GM19023 (cell line): ENCODE measurements at regions not wholly inside any gene's neighbourhood (a gene's known extent, or its start where the extent isn't known, plus 50 kb on each side); places are given as distances from the start of the nearest gene placed in this dataset.
A peak's percentile ranks its signal among the peaks of the same experiment; 100 is the strongest.

Source experiments
- ATAC-seq: cut with Tn5 transposase; IDR thresholded peaks from one replicate; pipeline ENCODE4 v1.9.1; 2021; ENCODE audit warnings: mild to moderate bottlenecking, moderate library complexity; ENCODE audit not compliant: unreplicated experiment

DNA sequence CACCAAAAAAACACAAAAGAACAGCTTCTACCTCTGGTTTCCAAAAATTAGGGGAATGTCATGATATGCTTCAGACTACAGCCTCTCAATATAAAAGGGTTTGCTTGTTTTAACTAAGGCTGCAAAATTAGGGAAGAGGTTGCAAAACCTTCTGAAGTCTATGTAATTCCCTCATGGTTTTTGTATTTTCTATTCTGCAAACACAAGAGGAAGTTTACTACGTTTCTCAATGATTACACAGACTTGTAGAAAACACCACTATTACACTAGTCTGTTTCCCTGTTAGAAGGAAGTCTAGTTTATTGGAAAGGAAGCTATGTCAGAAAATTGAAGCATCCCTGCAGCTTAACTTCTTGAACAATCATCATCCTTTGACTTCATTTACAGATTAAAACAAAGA lies 229.7 kb upstream of the FMN2 start:
- ATAC-seq, result no peak

DNA sequence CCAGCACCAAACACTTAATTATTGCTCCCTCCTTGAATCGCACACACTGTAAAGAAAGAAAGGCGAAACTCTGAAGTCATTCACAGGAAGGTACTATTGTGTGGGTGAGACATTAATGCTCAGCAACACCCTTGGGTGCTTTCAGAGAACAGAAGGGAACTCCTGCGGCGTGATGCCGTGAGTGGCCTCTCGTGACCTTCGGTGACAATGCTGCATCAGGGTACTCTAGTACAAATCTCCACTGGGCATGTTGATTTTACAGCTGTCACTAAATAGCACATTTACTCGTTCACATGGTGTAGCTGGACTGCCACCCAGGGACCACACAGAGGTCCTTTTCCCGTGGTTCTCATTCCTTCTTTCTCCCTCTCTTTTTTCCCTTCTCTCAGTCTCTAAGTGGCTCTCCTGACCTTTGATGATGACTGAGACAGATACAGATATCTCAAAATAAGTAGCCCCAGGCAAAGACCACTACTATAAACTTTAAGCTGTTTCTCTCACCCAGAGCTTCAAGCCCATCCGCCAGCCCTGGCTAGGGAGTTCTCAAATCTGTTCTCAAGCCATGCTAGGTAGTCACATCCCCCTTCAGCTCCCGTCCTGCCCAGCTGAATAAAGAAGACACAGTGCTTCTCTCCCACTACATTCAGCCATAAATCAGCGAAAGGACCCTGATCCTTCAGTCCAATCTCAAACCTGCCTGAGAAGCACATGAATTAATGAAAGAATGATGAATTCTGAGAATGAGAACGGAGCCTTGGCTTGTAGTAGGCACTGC lies 223.4 kb upstream of the FMN2 start:
- no peak for ATAC-seq

GRCh38 chr1:239870194-239870593 lies 221.5 kb upstream of the FMN2 start:
- ATAC-seq, result no peak

DNA sequence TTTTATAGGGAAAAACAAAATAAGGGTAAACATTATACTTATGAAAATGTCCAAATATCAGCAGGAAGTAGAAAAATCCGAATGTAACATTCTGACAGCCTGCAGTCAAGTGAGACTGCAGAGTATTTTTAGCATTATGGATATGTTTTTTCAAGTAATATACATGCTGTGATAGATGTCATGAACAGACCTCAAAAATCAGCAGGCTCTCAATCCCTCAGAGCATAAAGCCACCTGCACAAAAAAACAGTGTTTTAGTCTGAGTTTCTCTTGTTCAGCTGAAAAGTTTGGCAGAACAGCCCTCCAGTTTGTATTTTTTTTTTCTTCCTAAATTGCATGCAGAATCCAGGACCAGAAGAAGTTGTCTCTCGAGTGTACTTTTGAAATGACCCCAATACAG lies 219.1 kb upstream of the FMN2 start:
- no peak for ATAC-seq

DNA sequence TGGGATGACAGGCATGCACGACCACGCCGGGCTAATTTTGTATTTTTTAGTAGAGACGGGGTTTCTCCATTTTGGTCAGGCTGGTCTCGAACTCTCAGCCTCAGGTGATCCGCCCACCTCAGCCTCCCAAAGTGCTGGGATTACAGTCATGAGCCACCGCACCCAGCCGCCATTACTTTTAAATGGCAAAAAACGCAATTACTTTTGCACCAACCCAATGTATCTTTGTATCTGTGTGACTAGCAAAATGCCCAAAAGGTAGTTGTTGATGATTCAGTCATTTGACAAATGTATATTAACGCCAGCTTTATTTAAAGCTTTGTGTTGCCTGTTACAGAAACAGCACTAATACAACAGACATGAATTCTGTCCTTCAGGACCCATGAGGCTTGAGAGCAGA lies 216.9 kb upstream of the FMN2 start:
- ATAC-seq, result no peak

- no peak for ATAC-seq
Measured at GRCh38 chr1:239879321-239880170, 212.1 kb upstream of the FMN2 start.

DNA sequence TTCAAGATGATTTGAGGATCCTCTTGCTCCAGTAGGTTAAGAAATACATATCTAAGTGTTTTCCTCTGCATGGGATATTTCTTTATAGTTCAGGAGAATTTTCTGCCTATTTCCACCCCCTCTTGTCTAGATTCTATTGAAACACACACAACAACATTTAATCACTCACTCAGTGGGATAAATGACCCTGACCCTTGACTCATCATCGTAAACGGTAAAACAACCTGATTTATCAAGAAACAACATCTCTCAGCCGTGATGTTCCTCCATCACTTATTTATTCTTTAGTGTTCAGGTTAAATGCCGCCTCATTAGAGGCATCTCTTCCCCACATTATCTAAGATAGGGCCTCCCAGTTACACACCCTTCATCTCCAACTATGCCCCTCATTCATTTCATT lies 208.7 kb upstream of the FMN2 start:
- ATAC-seq, result no peak

DNA sequence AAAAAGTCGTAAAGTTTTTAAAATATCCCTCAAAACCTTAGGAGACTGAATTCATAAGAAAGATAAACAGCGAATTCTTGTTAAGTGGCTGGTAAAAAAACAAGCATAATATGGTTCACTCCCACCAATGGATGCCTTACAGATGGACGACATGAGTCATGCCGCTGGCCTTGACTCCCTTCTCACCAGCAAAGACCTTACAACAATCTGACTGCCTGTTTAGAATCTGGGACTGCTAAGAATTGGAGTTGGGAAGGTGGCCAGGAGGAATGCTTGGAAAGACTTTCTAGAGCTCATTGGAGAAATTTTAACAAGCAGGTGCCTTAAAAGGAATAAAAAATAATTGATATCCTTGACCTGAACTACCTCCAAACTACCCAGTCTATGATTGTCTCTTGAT lies 206.9 kb upstream of the FMN2 start:
- ATAC-seq, result no peak

GRCh38 chr1:239886266-239886665 lies 205.4 kb upstream of the FMN2 start:
- no peak for ATAC-seq

- no peak for ATAC-seq
Measured at GRCh38 chr1:239888639-239889038, 203.0 kb upstream of the FMN2 start.

GRCh38 chr1:239891621-239892358 lies 199.9 kb upstream of the FMN2 start:
- no peak for ATAC-seq

DNA sequence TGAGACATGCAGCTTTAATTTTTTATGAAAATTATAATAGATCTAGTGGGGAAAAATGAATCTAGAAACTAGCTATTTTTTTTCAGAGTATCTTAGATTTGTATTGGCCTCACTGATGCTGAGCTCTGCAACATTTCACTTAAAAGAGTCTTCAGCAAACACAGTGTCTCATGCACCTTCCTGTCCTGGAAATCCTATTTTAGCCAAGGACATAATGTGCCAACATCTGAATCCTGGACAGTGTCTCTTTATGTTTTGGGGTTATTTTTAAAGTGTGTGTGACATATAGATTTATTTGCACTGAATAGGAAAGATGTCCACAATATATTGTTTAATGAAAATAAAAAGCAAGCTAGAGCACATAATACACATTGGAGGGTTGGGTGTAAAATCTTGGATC lies 199.1 kb upstream of the FMN2 start:
- no peak for ATAC-seq

DNA sequence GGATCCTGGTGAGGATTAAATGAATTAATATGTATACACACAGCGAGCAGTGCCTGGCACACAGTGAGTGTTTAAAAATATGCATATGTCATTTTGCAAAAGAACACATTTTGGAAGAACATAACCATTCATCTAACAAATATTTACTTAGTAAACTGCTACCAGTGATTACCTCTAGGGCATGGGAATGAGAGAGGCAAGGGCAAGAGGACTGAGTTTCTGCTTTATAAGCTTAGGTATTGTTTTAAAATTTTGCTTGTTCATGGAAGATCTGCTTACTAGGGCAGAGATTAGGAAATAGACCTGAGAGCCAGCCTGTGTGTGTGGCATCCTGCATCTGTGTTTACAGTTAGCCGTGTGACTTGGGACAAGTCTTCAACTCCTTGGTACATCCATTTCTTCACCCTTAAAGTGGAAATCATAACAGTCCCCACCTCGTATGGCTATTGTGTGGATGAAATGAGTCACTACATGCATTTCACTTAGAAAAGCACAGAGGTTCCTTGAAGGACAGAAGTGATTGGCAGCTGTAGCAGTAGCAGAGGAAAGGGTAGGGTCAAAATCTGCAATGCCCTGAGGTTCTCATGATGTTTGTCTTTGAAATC lies 198.5 kb upstream of the FMN2 start:
- ATAC-seq, result no peak

- ATAC-seq, result no peak
Measured at GRCh38 chr1:239896569-239896968, 195.1 kb upstream of the FMN2 start.

- no peak for ATAC-seq
Measured at GRCh38 chr1:239896980-239897379, 194.7 kb upstream of the FMN2 start.

GRCh38 chr1:239897458-239897857 lies 194.2 kb upstream of the FMN2 start:
- no peak for ATAC-seq

GRCh38 chr1:239898062-239898730 lies 193.5 kb upstream of the FMN2 start:
- peak; percentile 91 for ATAC-seq

DNA sequence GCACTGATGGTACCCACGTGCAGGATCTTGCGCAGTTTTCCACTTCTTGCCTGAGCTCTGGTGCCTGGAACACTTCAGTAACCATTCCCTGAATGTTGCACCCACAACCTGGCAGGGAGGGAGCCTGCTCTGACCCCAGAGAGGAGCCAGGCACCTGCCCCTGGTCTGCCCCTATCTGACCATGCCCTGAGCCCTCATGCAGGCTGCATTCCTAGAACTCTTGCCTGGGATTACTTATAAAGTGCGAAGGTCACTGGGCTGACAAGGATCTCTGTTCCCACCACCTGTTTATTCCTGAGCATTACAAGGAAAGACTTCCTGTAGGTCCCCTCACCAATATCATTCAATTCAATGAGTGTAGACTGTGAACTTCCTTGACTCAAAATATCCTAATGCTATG lies 191.9 kb upstream of the FMN2 start:
- no peak for ATAC-seq

DNA sequence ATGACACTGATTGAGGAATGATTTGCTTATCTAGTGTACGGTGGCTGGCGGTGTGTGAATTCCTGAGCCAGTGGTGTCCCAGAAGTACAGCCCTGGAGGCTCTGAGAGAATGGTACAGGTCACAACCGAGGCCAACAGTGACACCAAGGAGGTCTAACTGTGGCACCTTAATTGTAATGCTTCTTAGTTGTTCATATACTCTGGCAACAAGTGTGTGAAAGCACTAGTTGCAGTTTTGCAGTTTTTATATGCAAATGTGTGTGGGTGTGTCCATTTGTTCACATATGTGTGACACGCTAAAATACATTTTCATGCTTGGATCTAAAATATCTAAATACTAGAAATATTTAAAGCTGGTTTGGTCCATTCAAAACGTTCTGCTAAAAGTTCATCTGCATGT lies 185.3 kb upstream of the FMN2 start:
- ATAC-seq, result no peak

DNA sequence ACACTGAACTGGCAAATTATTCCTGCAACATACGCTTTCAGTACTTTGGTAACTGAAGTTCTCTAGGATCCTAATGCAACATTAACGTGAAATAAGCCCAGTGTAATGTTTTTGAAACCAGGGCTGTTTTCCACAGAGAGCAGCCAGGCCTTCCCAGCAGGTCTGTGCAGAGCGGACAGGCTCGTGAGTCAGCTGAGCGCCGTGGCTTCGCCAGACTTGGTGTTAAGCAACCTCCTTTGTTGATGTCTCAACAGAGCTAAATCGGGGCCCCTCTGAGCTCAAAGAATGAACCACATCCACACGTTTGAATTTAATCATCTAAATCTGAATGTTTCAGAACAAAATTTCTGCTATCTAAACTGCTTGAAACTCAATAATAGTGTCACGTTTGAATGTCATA lies 181.8 kb upstream of the FMN2 start:
- ATAC-seq, result no peak

DNA sequence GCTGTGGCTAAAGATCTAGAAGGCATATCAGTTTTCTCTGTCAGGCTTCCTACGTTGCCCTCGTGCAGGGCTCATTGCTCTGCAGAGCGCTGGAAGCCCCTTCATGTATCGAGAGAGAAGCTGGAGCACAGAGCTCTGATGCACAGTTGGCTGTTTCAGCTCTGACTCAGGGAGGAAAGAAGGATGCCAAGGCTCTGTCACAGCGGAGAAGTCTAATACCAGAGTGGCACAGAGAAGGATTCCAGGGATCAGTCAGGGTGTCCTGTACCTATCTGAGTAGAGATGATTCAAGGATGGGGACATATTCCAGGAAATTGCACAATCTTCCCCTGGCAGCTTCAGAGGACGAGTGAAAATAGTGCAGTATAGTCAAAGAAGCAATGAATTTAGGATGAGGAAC lies 179.2 kb upstream of the FMN2 start:
- no peak for ATAC-seq
